Panc1 (cell line): ENCODE measurements at regions not wholly inside any gene's neighbourhood (a gene's known extent, or its start where the extent isn't known, plus 50 kb on each side); places are given as distances from the start of the nearest gene placed in this dataset.

Experiments used
- ATAC-seq: fragments of 200-7000 bp; cut with Tn5 transposase; 2 replicates; pipeline ENCODE4 v1.9.1; 2020; ENCODE audit warnings: mild to moderate bottlenecking, moderate library complexity
- BruUV-seq: library from RNA; stranded (reverse); fragments of 400-500 nt; replicated peaks from 2 replicates; lab custom pipeline; 2021; lab: Mats Ljungman, UMichigan
- CTCF ChIA-PET: fragments of 300-600 bp; sonication (Branson Sonifier 250); formaldehyde crosslinking; loops from one replicate; lab custom pipeline; 2022; ENCODE audit warnings: antibody characterized with exemption; lab: Charles Lee
- POLR2A ChIA-PET: fragments of 300-600 bp; sonication (Branson Sonifier 250); formaldehyde crosslinking; loops from one replicate; lab custom pipeline; 2022; ENCODE audit warnings: antibody characterized with exemption; lab: Charles Lee
- DNase-seq: peaks from one replicate; pipeline ENCODE4 v3.0.0-alpha.2; 2010; ENCODE audit warnings: low read depth, low spot score
- H3K27ac ChIP-seq: 2 replicates; pipeline ENCODE4 v1.5.1; 2011; ENCODE audit warnings: mild to moderate bottlenecking, low read length, inconsistent platforms
- H3K27me3 ChIP-seq: fragments of 200-500 bp; sonication (Bioruptor generic); 2 replicates; pipeline ENCODE4 v1.6.0; 2014; ENCODE audit warnings: low read length, inconsistent platforms; ENCODE audit not compliant: control insufficient read depth, insufficient read depth
- H3K36me3 ChIP-seq: fragments of 200-500 bp; sonication (Bioruptor generic); 2 replicates; pipeline ENCODE4 v1.5.1; 2014; ENCODE audit warnings: inconsistent platforms, mild to moderate bottlenecking, low read length, moderate library complexity; ENCODE audit not compliant: control insufficient read depth, insufficient read depth
- H3K4me1 ChIP-seq: 2 replicates; pipeline ENCODE4 v1.5.1; 2011; ENCODE audit warnings: inconsistent platforms, mild to moderate bottlenecking, low read length, moderate library complexity; ENCODE audit not compliant: control insufficient read depth, insufficient read depth
- H3K4me3 ChIP-seq, 2 experiments: 2 replicates each; pipeline ENCODE4 v1.5.1; 2011 to 2012; ENCODE audit warnings: low read depth in 2 of 2, low read length in 2 of 2, mild to moderate bottlenecking in 2 of 2, inconsistent platforms in 1 of 2, moderate library complexity in 1 of 2
- H3K9me3 ChIP-seq: fragments of 200-500 bp; sonication (Bioruptor generic); 2 replicates; pipeline ENCODE4 v1.5.1; 2014; ENCODE audit warnings: low read depth, mild to moderate bottlenecking, inconsistent platforms, low read length, moderate library complexity; ENCODE audit not compliant: control insufficient read depth, insufficient read depth
- POLR2AphosphoS5 ChIP-seq: IDR thresholded peaks from 2 replicates; pipeline ENCODE4 v1.6.1; 2012; ENCODE audit warnings: mild to moderate bottlenecking, low read depth, low read length, moderate library complexity
- SIN3A ChIP-seq: IDR thresholded peaks from 2 replicates; pipeline ENCODE4 v1.6.1; 2012; ENCODE audit warnings: low read depth, mild to moderate bottlenecking, low read length, moderate library complexity, borderline replicate concordance; ENCODE audit not compliant: insufficient read depth
- TCF7L2 ChIP-seq: IDR thresholded peaks from 2 replicates; pipeline ENCODE4 v1.6.1; 2011; ENCODE audit warnings: mild to moderate bottlenecking, low read depth, low read length, inconsistent platforms
- in situ Hi-C: cut with HindIII; loops from 2 replicates; pipeline ENCODE4 v1.10.0; 2016; ENCODE audit warnings: low sequenced_read_pairs, low pct_unique_long_range_greater_than_20kb
- intact Hi-C: fragments of 100-400 bp; cut with micrococcal nuclease; formaldehyde crosslinking; loops from one replicate; pipeline ENCODE4 v1.10.0; 2022; ENCODE audit not compliant: unreplicated experiment
- TF ChIP-seq, protein P1 (sequence below), 2 experiments: IDR thresholded peaks; 2 replicates each; pipeline ENCODE4 v1.6.1; 2011 to 2012; ENCODE audit warnings: low read depth in 2 of 2, control low read depth in 1 of 2, low read length in 1 of 2, mild to moderate bottlenecking in 1 of 2, moderate library complexity in 1 of 2; ENCODE audit not compliant: insufficient read depth in 1 of 2
- TF ChIP-seq, protein P2 (sequence below): fragments of 450-650 bp; IDR thresholded peaks from 2 replicates; pipeline ENCODE4 v1.5.1; 2017; ENCODE audit warnings: mild to moderate bottlenecking

DNA sequence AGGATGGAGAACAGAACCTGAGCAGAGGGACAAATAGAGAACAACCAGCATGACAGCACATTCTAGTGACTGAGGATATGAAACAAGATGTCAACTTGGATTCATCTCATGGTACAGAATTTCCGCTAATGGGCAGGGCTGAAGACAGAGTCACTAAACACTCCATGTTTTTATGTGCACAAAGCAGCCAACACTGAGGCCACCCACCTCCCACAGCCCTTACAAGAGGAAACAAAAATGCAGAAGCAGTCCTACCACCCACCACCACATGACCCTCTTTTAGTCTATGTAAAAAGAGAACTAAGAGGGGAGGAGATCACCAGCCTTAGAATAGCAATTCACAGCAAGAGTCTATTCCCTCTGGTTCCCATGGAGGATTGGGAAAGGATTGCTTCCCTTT, 131.4 kb upstream of the UBE2E2 start:
- CTCF ChIA-PET, result no interaction called here
- no peak for TF ChIP-seq TCF7L2

DNA sequence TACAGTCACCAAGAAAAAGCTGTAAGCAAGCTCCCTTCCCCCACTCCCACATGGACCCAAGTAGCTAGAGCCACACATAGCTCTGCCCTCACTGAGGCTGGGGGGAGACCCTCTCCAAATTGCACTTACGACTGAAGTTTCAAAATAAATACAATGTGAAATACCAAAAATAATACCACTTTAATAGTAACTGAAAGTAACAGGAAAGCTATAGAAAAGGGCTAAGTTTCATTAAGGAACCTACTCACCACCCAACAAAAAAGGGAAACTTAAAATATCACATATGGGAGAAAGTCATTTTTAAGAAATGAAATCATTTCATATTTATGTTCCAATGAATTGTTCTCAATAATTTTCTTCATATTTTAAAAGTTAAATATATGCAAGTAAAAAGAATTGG, 130.4 kb upstream of the UBE2E2 start:
- no peak for DNase-seq
- Histone ChIP-seq H3K27ac (no peak overlapping the region), H3K4me1 (no peaks in the 10 kb centered on the region), H3K4me3 (no peak overlapping the region), H3K9me3 (no peaks in the 10 kb centered on the region), H3K27me3 (no peaks in the 10 kb centered on the region), H3K36me3 (no peaks in the 10 kb centered on the region)
- no peak for ATAC-seq
- ChIA-PET POLR2A (no interaction called here), CTCF (interaction anchor here (0.6 kb wide), 1 partner anchor 38 kb away, joined by 9 read pairs; no protein-coding TSS in a partner anchor)
- intact Hi-C loops (no loop called here), in situ Hi-C loops (no loop called here)
- no peak for TF ChIP-seq TCF7L2
- BruUV-seq, result no TSS peak

More for the DNA sequence above, 131.4 kb upstream of the UBE2E2 start:
- no peak for ATAC-seq
- Histone ChIP-seq H3K27ac (no peak overlapping the region), H3K36me3 (no peaks in the 10 kb centered on the region), H3K4me1 (no peaks in the 10 kb centered on the region), H3K4me3 (no peak overlapping the region), H3K27me3 (no peaks in the 10 kb centered on the region), H3K9me3 (no peaks in the 10 kb centered on the region)
- BruUV-seq, result no TSS peak
- intact Hi-C loops, result no loop called here
- POLR2A ChIA-PET, result no interaction called here
- no peak for DNase-seq
- in situ Hi-C loops, result no loop called here

DNA sequence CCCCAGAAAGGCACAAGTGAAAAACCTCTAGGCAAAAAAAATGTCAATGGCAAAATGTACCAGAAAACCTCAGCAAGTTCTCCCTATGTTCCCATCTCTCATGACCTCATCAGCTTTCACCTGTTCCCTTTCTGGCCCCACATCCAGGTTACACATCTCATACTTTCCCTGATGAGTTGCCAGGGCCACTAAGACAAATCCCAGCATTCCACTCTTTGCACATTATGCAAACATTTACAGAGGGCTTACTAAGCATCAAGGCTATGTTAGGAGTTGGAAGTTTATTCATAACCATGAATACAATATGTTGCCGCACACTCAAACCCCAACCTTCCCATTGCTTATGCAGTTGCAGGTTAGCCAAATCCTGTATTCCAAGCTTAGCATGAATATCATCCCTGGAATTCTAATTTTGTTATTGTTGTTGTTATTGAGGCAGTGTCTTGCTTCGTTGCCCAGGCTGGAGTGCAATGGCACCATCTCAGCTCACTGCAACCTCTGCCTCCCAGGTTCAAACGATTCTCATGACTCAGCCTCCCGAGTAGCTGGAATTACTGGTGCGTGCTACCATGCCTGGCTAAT, 129.3 kb upstream of the UBE2E2 start:
- Histone ChIP-seq H3K9me3 (no peaks in the 10 kb centered on the region), H3K4me3 (no peak overlapping the region), H3K27me3 (no peaks in the 10 kb centered on the region), H3K36me3 (no peaks in the 10 kb centered on the region), H3K27ac (no peak overlapping the region), H3K4me1 (no peaks in the 10 kb centered on the region)
- ATAC-seq, result no peak
- DNase-seq, result no peak
- ChIA-PET POLR2A (no interaction called here), CTCF (no interaction called here)
- intact Hi-C loops (no loop called here), in situ Hi-C loops (no loop called here)
- TF ChIP-seq POLR2AphosphoS5, result no peak
- TF ChIP-seq, protein P1, sequence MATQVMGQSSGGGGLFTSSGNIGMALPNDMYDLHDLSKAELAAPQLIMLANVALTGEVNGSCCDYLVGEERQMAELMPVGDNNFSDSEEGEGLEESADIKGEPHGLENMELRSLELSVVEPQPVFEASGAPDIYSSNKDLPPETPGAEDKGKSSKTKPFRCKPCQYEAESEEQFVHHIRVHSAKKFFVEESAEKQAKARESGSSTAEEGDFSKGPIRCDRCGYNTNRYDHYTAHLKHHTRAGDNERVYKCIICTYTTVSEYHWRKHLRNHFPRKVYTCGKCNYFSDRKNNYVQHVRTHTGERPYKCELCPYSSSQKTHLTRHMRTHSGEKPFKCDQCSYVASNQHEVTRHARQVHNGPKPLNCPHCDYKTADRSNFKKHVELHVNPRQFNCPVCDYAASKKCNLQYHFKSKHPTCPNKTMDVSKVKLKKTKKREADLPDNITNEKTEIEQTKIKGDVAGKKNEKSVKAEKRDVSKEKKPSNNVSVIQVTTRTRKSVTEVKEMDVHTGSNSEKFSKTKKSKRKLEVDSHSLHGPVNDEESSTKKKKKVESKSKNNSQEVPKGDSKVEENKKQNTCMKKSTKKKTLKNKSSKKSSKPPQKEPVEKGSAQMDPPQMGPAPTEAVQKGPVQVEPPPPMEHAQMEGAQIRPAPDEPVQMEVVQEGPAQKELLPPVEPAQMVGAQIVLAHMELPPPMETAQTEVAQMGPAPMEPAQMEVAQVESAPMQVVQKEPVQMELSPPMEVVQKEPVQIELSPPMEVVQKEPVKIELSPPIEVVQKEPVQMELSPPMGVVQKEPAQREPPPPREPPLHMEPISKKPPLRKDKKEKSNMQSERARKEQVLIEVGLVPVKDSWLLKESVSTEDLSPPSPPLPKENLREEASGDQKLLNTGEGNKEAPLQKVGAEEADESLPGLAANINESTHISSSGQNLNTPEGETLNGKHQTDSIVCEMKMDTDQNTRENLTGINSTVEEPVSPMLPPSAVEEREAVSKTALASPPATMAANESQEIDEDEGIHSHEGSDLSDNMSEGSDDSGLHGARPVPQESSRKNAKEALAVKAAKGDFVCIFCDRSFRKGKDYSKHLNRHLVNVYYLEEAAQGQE (IDR thresholded peaks at IDR 0.05; ENCODE audit: insufficient read depth in 1 of 2, low read depth in 2 of 2, low read length in 1 of 2), result no peak
- TF ChIP-seq SIN3A, result no peak
- TF ChIP-seq TCF7L2, result no peak
- TF ChIP-seq, protein P2, sequence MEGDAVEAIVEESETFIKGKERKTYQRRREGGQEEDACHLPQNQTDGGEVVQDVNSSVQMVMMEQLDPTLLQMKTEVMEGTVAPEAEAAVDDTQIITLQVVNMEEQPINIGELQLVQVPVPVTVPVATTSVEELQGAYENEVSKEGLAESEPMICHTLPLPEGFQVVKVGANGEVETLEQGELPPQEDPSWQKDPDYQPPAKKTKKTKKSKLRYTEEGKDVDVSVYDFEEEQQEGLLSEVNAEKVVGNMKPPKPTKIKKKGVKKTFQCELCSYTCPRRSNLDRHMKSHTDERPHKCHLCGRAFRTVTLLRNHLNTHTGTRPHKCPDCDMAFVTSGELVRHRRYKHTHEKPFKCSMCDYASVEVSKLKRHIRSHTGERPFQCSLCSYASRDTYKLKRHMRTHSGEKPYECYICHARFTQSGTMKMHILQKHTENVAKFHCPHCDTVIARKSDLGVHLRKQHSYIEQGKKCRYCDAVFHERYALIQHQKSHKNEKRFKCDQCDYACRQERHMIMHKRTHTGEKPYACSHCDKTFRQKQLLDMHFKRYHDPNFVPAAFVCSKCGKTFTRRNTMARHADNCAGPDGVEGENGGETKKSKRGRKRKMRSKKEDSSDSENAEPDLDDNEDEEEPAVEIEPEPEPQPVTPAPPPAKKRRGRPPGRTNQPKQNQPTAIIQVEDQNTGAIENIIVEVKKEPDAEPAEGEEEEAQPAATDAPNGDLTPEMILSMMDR, result no peak
- BruUV-seq, result no TSS peak
